Endothelial cell of umbilical vein (primary cell): ENCODE measurements at regions not wholly inside any gene's neighbourhood (a gene's known extent, or its start where the extent isn't known, plus 50 kb on each side); places are given as distances from the start of the nearest gene placed in this dataset.

ENCODE experiments used
- BruUV-seq: library from RNA; stranded (reverse); fragments of 400-500 nt; replicated peaks from 2 replicates; lab custom pipeline; 2021; lab: Mats Ljungman, UMichigan
- CTCF ChIA-PET: fragments of 300-600, 350-600 bp; sonication (Branson Sonifier 250); formaldehyde crosslinking; loops from one replicate; lab custom pipeline; 2021; ENCODE audit warnings: antibody characterized with exemption, inconsistent platforms; lab: Charles Lee
- POLR2A ChIA-PET: fragments of 300-600, 350-600 bp; sonication (Branson Sonifier 250); formaldehyde crosslinking; loops from one replicate; lab custom pipeline; 2021; ENCODE audit warnings: antibody characterized with exemption, inconsistent platforms; lab: Charles Lee
- DNase-seq: peaks from one replicate; pipeline ENCODE4 v3.0.0-alpha.2; 2011; ENCODE audit warnings: low read depth, low spot score
- FAIRE-seq: peaks from 2 replicates; lab custom pipeline; 2011; peaks lifted over from hg19 to GRCh38; lab: Jason Lieb, UNC
- H2AFZ ChIP-seq: 2 replicates; pipeline ENCODE4 v1.6.0; 2012; ENCODE audit warnings: low read depth, low read length, control low read depth, inconsistent platforms
- H3K27ac ChIP-seq: 2 replicates; pipeline ENCODE4 v1.5.1; 2011; ENCODE audit warnings: low read depth, mild to moderate bottlenecking, control low read depth, low read length, moderate library complexity; ENCODE audit not compliant: insufficient read depth
- H3K27me3 ChIP-seq, 2 experiments: 2 replicates each; pipeline versions ENCODE4 v1.6.0 to v1.6.1; 2011; ENCODE audit warnings: low read length in 2 of 2, mixed read lengths in 1 of 2; ENCODE audit not compliant: control insufficient read depth in 2 of 2, insufficient read depth in 2 of 2
- H3K36me3 ChIP-seq, 2 experiments: 2 replicates in 1 of 2; 3 replicates in 1 of 2; pipeline ENCODE4 v1.5.1; 2011; ENCODE audit warnings: low read length in 2 of 2, mild to moderate bottlenecking in 1 of 2, moderate library complexity in 1 of 2; ENCODE audit not compliant: control insufficient read depth in 2 of 2, insufficient read depth in 2 of 2; ENCODE audit errors: extremely low read depth in 1 of 2
- H3K4me1 ChIP-seq: 3 replicates; pipeline ENCODE4 v1.5.1; 2011; ENCODE audit warnings: mild to moderate bottlenecking, low read length; ENCODE audit not compliant: control insufficient read depth, insufficient read depth; ENCODE audit errors: extremely low read depth
- H3K4me2 ChIP-seq: 2 replicates; pipeline ENCODE4 v1.6.1; 2011; ENCODE audit warnings: low read length, control low read depth, mixed read lengths; ENCODE audit not compliant: insufficient read depth
- H3K4me3 ChIP-seq, 3 experiments: fragments of 200-600 bp in 1 of 3; sonication (generic), shearing (Covaris generic) in 1 of 3; replicated peaks in 1 of 3; 2 replicates each; pipeline ENCODE4 v1.5.1; 2011 to 2016; ENCODE audit warnings: control low read depth in 3 of 3, low read length in 3 of 3, mild to moderate bottlenecking in 2 of 3, inconsistent platforms in 1 of 3, low read depth in 1 of 3, moderate library complexity in 1 of 3; ENCODE audit not compliant: insufficient read depth in 1 of 3
- H3K79me2 ChIP-seq: 2 replicates; pipeline ENCODE4 v1.6.0; 2012; ENCODE audit warnings: low read length, inconsistent platforms; ENCODE audit not compliant: control insufficient read depth, insufficient read depth
- H3K9ac ChIP-seq: replicated peaks from 2 replicates; pipeline ENCODE3; 2011; ENCODE audit warnings: low read length, control low read depth; ENCODE audit not compliant: insufficient read depth; ENCODE audit errors: extremely low read depth
- H3K9me1 ChIP-seq: replicated peaks from 3 replicates; pipeline ENCODE4 v1.6.0; 2011; ENCODE audit warnings: mild to moderate bottlenecking, low read length; ENCODE audit not compliant: control insufficient read depth, insufficient read depth; ENCODE audit errors: extremely low read depth
- H3K9me3 ChIP-seq: replicated peaks from 2 replicates; pipeline ENCODE4 v1.5.1; 2012; ENCODE audit warnings: low read length, inconsistent platforms; ENCODE audit not compliant: control insufficient read depth, insufficient read depth
- H4K20me1 ChIP-seq: replicated peaks from 2 replicates; pipeline ENCODE3; 2011; ENCODE audit warnings: mild to moderate bottlenecking, low read length; ENCODE audit not compliant: control insufficient read depth, insufficient read depth; ENCODE audit errors: extremely low read depth
- EZH2 ChIP-seq: IDR thresholded peaks from 2 replicates; pipeline ENCODE4 v1.6.1; 2012; ENCODE audit warnings: borderline replicate concordance, low read depth, mild to moderate bottlenecking, moderate library complexity, low read length, inconsistent platforms; ENCODE audit not compliant: severe bottlenecking
- FOS ChIP-seq: IDR thresholded peaks from 2 replicates; pipeline ENCODE4 v1.6.1; 2011; ENCODE audit warnings: mild to moderate bottlenecking, low read length, moderate library complexity, borderline replicate concordance; ENCODE audit not compliant: insufficient read depth
- GATA2 ChIP-seq: IDR thresholded peaks from 2 replicates; pipeline ENCODE4 v1.7.0; 2011; ENCODE audit warnings: low read depth, mild to moderate bottlenecking, moderate library complexity, mixed read lengths, low read length; ENCODE audit not compliant: insufficient read length, insufficient read depth
- JUN ChIP-seq: IDR thresholded peaks from 2 replicates; pipeline ENCODE4 v1.6.1; 2011; ENCODE audit warnings: borderline replicate concordance, low read depth; ENCODE audit not compliant: insufficient read length, insufficient read depth
- MYC ChIP-seq: IDR thresholded peaks from one replicate; pipeline ENCODE4 v1.6.1; 2011; ENCODE audit warnings: mild to moderate bottlenecking, low read depth, low read length
- POLR2A ChIP-seq: IDR thresholded peaks from 2 replicates; pipeline ENCODE4 v1.6.1; 2012; ENCODE audit warnings: low read depth, mild to moderate bottlenecking, control low read depth, low read length
- POLR2AphosphoS5 ChIP-seq: IDR thresholded peaks from 2 replicates; pipeline ENCODE4 v1.6.1; 2012; ENCODE audit warnings: low read depth, mild to moderate bottlenecking, control low read depth, low read length, moderate library complexity; ENCODE audit not compliant: insufficient read depth
- dilution Hi-C: fragments of 300-500 bp; cut with MboI; formaldehyde crosslinking; loops from one replicate; pipeline ENCODE4 v1.15.0; 2019; ENCODE audit warnings: low sequenced_read_pairs; ENCODE audit not compliant: extremely low pct_ligation_motif_present
- intact Hi-C: fragments of 100-400 bp; cut with micrococcal nuclease; formaldehyde crosslinking; loops from one replicate; pipeline ENCODE4 v1.10.0; 2022
- TF ChIP-seq, protein P1 (sequence below): IDR thresholded peaks from 2 replicates; pipeline ENCODE4 v1.6.1; 2011; ENCODE audit not compliant: insufficient read depth, insufficient read length
- TF ChIP-seq, protein P2 (sequence below), 2 donors: IDR thresholded peaks; 1 replicate in 1 of 2; 2 replicates in 1 of 2; pipeline ENCODE4 v1.5.1; 2011; ENCODE audit warnings: low read length in 2 of 2, mild to moderate bottlenecking in 2 of 2, moderate library complexity in 2 of 2, control low read depth in 1 of 2, inconsistent platforms in 1 of 2, low read depth in 1 of 2; ENCODE audit not compliant: insufficient read depth in 1 of 2; ENCODE audit errors: extremely low read depth in 1 of 2

DNA sequence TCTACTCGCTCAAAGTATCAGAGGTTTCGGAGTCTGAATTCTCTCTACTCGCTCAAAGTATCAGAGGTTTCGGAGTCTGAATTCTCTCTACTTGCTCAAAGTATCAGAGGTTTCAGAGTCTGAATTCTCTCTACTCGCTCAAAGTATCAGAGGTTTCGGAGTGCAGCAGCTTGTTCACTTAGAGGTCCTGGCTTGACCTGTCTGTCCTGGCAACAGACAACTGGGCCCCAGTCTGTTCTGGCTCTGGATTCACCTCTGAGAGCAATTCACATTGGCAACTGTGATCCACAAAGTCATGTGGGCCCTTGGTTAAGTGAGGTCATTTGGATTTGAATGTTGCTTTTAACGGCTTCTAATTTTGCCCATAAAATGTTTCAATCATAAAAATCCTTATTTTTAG is 63.9 kb upstream of the ST8SIA6 start:
- Histone ChIP-seq H3K4me2 (no peak overlapping the region), H3K9ac (no peak overlapping the region), H3K4me3 (no peak overlapping the region), H3K9me1 (no peaks in the 10 kb centered on the region), H4K20me1 (no peaks in the 10 kb centered on the region), H3K79me2 (no peaks in the 10 kb centered on the region), H3K9me3 (no peaks in the 10 kb centered on the region), H3K36me3 (no peaks in the 10 kb centered on the region), H3K27ac (no peak overlapping the region), H3K27me3 (no peaks in the 10 kb centered on the region), H2AFZ (no peak overlapping the region), H3K4me1 (peaks cover 4% of the 10 kb centered on the region)
- no peak for FAIRE-seq
- POLR2A ChIA-PET, result no interaction called here
- no TSS peak for BruUV-seq
- TF ChIP-seq FOS (no peak), JUN (no peak), MYC (no peak), POLR2A (no peak), EZH2 (no peak), POLR2AphosphoS5 (no peak), GATA2 (no peak)
- TF ChIP-seq, protein P1, sequence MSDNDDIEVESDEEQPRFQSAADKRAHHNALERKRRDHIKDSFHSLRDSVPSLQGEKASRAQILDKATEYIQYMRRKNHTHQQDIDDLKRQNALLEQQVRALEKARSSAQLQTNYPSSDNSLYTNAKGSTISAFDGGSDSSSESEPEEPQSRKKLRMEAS, result no peak
- TF ChIP-seq, protein P2, sequence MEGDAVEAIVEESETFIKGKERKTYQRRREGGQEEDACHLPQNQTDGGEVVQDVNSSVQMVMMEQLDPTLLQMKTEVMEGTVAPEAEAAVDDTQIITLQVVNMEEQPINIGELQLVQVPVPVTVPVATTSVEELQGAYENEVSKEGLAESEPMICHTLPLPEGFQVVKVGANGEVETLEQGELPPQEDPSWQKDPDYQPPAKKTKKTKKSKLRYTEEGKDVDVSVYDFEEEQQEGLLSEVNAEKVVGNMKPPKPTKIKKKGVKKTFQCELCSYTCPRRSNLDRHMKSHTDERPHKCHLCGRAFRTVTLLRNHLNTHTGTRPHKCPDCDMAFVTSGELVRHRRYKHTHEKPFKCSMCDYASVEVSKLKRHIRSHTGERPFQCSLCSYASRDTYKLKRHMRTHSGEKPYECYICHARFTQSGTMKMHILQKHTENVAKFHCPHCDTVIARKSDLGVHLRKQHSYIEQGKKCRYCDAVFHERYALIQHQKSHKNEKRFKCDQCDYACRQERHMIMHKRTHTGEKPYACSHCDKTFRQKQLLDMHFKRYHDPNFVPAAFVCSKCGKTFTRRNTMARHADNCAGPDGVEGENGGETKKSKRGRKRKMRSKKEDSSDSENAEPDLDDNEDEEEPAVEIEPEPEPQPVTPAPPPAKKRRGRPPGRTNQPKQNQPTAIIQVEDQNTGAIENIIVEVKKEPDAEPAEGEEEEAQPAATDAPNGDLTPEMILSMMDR (IDR thresholded peaks at IDR 0.05; ENCODE audit: extremely low read depth in 1 of 2, insufficient read depth in 1 of 2, low read depth in 1 of 2, low read length in 2 of 2), result no peak
- dilution Hi-C loops (no loop called here), intact Hi-C loops (no loop called here)
- CTCF ChIA-PET, result interaction anchor here (1.0 kb wide), 1 partner anchor 82 kb away, joined by 3 read pairs; no protein-coding TSS in a partner anchor
- no peak for DNase-seq
